Neuronal stem cell (in vitro differentiated cells): ENCODE measurements at regions not wholly inside any gene's neighbourhood (a gene's known extent, or its start where the extent isn't known, plus 50 kb on each side); places are given as distances from the start of the nearest gene placed in this dataset.

Source experiments
- DNase-seq: peaks from one replicate; pipeline ENCODE4 v3.0.0-alpha.2; 2013; ENCODE audit warnings: low spot score
- H2AFZ ChIP-seq: one replicate; pipeline ENCODE4 v1.6.1; 2013; ENCODE audit warnings: mild to moderate bottlenecking, low read length, inconsistent platforms
- H2AK5ac ChIP-seq: 2 replicates; pipeline ENCODE4 v1.6.1; 2013; ENCODE audit warnings: low read depth, mild to moderate bottlenecking, inconsistent platforms, low read length, moderate library complexity, mixed read lengths
- H2BK120ac ChIP-seq: 2 replicates; pipeline ENCODE4 v1.6.1; 2013; ENCODE audit warnings: low read depth, mild to moderate bottlenecking, inconsistent platforms, low read length, moderate library complexity, mixed read lengths
- H2BK12ac ChIP-seq: one replicate; pipeline ENCODE4 v1.6.1; 2013; ENCODE audit warnings: low read length, inconsistent platforms
- H2BK15ac ChIP-seq: 2 replicates; pipeline ENCODE4 v1.6.1; 2013; ENCODE audit warnings: mild to moderate bottlenecking, low read length, inconsistent platforms, mixed read lengths
- H2BK5ac ChIP-seq: one replicate; pipeline ENCODE4 v1.6.1; 2013; ENCODE audit warnings: inconsistent platforms, mild to moderate bottlenecking, low read length, moderate library complexity
- H3K14ac ChIP-seq: one replicate; pipeline ENCODE4 v1.6.1; 2013; ENCODE audit warnings: low read length, inconsistent platforms
- H3K18ac ChIP-seq: 2 replicates; pipeline ENCODE4 v1.6.1; 2013; ENCODE audit warnings: low read length, inconsistent platforms
- H3K23ac ChIP-seq: 2 replicates; pipeline ENCODE4 v1.6.1; 2013; ENCODE audit warnings: low read depth, mild to moderate bottlenecking, mixed read lengths, low read length, inconsistent platforms; ENCODE audit not compliant: poor library complexity
- H3K27ac ChIP-seq: replicated peaks from 3 replicates; pipeline ENCODE4 v1.5.1; 2013; ENCODE audit warnings: low read length, inconsistent platforms
- H3K27me3 ChIP-seq, 3 experiments: 2 replicates each; pipeline ENCODE4 v1.6.1; 2013; ENCODE audit warnings: low read length in 3 of 3, mild to moderate bottlenecking in 2 of 3, inconsistent platforms in 1 of 3, low read depth in 1 of 3, mixed read lengths in 1 of 3, moderate library complexity in 1 of 3; ENCODE audit not compliant: control insufficient read depth in 3 of 3, insufficient read depth in 3 of 3
- H3K36me3 ChIP-seq, 2 donors: replicated peaks in 1 of 2; 2 replicates each; pipeline ENCODE4 v1.6.1; 2013; ENCODE audit warnings: low read length in 2 of 2; ENCODE audit not compliant: control insufficient read depth in 2 of 2, insufficient read depth in 2 of 2
- H3K4ac ChIP-seq: 2 replicates; pipeline ENCODE4 v1.6.1; 2013; ENCODE audit warnings: inconsistent platforms, mild to moderate bottlenecking, low read length, moderate library complexity
- H3K4me1 ChIP-seq, 2 donors: 1 replicate in 1 of 2; 2 replicates in 1 of 2; pipeline ENCODE4 v1.6.1; 2013; ENCODE audit warnings: low read length in 2 of 2, low read depth in 1 of 2; ENCODE audit not compliant: control insufficient read depth in 2 of 2, insufficient read depth in 1 of 2
- H3K4me2 ChIP-seq: one replicate; pipeline ENCODE4 v1.6.1; 2013; ENCODE audit warnings: mild to moderate bottlenecking, low read length, inconsistent platforms; ENCODE audit not compliant: insufficient read depth, poor library complexity, severe bottlenecking
- H3K4me3 ChIP-seq, 2 donors: 2 replicates each; pipeline ENCODE4 v1.5.1; 2013; ENCODE audit warnings: low read length in 2 of 2, mild to moderate bottlenecking in 2 of 2, inconsistent platforms in 1 of 2, moderate library complexity in 1 of 2
- H3K79me1 ChIP-seq: one replicate; pipeline ENCODE4 v1.6.1; 2013; ENCODE audit warnings: low read depth, mild to moderate bottlenecking, inconsistent platforms, low read length, moderate library complexity
- H3K9ac ChIP-seq: one replicate; pipeline ENCODE4 v1.6.1; 2013; ENCODE audit warnings: mild to moderate bottlenecking, low read depth, low read length, inconsistent platforms; ENCODE audit not compliant: poor library complexity
- H3K9me3 ChIP-seq, 2 donors: replicated peaks in 1 of 2; 2 replicates each; pipeline versions ENCODE3 to v1.6.1; 2013; ENCODE audit warnings: low read length in 2 of 2, mild to moderate bottlenecking in 2 of 2, inconsistent platforms in 1 of 2, low read depth in 1 of 2, mixed read lengths in 1 of 2, moderate library complexity in 1 of 2; ENCODE audit not compliant: control insufficient read depth in 2 of 2, insufficient read depth in 1 of 2
- H4K8ac ChIP-seq: one replicate; pipeline ENCODE4 v1.6.1; 2013; ENCODE audit warnings: low read depth, mild to moderate bottlenecking, inconsistent platforms, low read length, moderate library complexity
- H4K91ac ChIP-seq: one replicate; pipeline ENCODE4 v1.6.1; 2013; ENCODE audit warnings: low read length, low read depth, mild to moderate bottlenecking, inconsistent platforms; ENCODE audit not compliant: poor library complexity
- WGBS, 2 donors: extraction: QIAGEN DNeasy Blood & Tissue Kit; methylation state at CpG; one replicate each; pipeline ENCODE4 v1.1.7; 2013; ENCODE audit warnings: missing lambda C conversion rate in 2 of 2, mixed read lengths in 1 of 2; ENCODE audit not compliant: insufficient read length in 2 of 2, insufficient replicate concordance in 1 of 2; ENCODE audit errors: extremely low coverage in 2 of 2; 5-methylcytosine and 5-hydroxymethylcytosine counted together

- Histone ChIP-seq H3K27ac (no peak overlapping the region), H3K36me3 (no peaks in the 10 kb centered on the region), H2BK120ac (no peak overlapping the region), H3K23ac (no peak overlapping the region), H3K9ac (no peak overlapping the region), H3K4me2 (no peak overlapping the region), H3K14ac (no peak overlapping the region), H3K27me3 (peaks cover 0 to 45% (median 2%) of the 10 kb centered on the region in 3 experiments), H2BK5ac (no peak overlapping the region), H2AK5ac (no peak overlapping the region), H2BK15ac (no peak overlapping the region), H4K91ac (no peak overlapping the region), H3K9me3 (no peaks in the 10 kb centered on the region), H3K4ac (no peak overlapping the region), H2AFZ (no peak overlapping the region), H4K8ac (no peak overlapping the region), H3K18ac (peak overlapping the region; percentile 2), H3K4me3 (no peak overlapping the region), H2BK12ac (no peak overlapping the region), H3K79me1 (no peaks in the 10 kb centered on the region), H3K4me1 (peaks cover 0 to 5% of the 10 kb centered on the region in 2 donors)
- no CpG with 5 or more reads among the region's 5 CpGs for WGBS, 2 donors
- no peak for DNase-seq
Measured at GRCh38 chr13:27858046-27858445, 61.8 kb upstream of the PDX1 start.

GRCh38 chr13:27860743-27861142 lies 59.1 kb upstream of the PDX1 start:
- Histone ChIP-seq H3K4me3 (no peak overlapping the region), H2BK120ac (no peak overlapping the region), H3K4me2 (no peak overlapping the region), H4K8ac (no peak overlapping the region), H3K9ac (no peak overlapping the region), H3K79me1 (no peaks in the 10 kb centered on the region), H2BK15ac (no peak overlapping the region), H2AK5ac (no peak overlapping the region), H4K91ac (no peak overlapping the region), H2AFZ (no peak overlapping the region), H2BK5ac (no peak overlapping the region), H3K14ac (no peak overlapping the region), H3K23ac (no peak overlapping the region), H3K4me1 (peaks cover 0 to 1% of the 10 kb centered on the region in 2 donors), H3K18ac (no peak overlapping the region), H3K36me3 (no peaks in the 10 kb centered on the region), H3K27me3 (peaks cover 0 to 27% (median 2%) of the 10 kb centered on the region in 3 experiments), H3K4ac (no peak overlapping the region), H3K9me3 (no peaks in the 10 kb centered on the region), H2BK12ac (no peak overlapping the region), H3K27ac (no peak overlapping the region)
- DNase-seq: no peak
- no CpG with 5 or more reads among the region's 5 CpGs for WGBS, 2 donors

DNA sequence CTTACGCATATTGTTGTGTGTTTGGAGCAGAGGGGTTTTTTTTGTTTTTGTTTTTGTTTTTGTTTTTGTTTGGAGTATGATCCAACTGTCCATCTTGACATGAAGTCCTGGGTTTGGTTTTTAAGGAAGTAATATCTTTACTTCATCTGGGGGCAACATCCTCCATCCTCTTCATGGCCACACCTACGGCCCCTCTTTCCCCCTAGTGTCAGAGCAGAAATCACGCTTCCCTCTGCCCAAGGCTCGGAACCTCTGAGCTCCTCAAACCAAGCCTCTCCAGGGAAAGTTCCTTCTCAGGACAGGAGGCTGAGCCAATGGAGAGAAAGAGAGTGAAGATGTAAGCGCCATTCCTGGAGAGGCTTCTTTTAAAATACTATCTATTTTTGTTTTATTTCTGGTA lies 58.6 kb upstream of the PDX1 start:
- peaks cover 0 to 27% (median 2%) of the 10 kb centered on the region in 3 experiments for H3K27me3 ChIP-seq

DNA sequence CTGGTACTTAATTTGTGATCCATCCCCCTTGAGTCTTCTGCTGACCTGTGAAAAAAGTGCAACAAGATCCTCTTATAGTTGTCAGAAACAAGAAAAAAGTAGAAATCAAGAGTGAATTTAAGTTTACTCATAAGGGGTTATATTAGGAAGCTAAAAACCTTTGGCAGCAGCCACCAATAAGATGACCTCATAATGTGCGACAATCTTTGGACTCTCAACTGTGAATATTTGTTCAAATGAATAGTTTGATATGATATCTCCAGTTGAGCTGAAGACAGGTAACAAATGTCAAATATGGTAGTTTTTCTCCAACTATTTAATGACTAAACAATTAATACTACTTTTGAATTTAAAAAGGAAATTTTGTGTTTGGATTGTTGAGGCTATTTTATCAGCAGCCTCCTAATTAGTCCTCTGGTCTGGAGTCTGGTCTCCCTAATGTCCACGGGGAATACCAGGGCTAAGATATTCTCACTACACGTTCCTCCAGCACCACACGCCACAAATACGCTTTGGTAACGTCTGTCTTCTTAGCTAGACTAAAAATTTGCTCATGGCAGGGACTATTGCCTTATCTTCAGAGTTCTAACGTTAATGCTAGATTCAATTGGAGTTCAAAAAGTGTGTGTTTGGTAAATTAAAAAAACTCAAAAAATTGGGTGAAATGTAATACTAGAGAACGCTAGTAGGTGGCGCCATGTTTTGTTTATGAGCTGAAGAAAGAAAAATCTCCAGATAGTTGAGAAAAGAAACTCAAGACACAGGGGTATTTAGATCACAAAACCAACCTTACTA lies 51.0 kb upstream of the PDX1 start:
- Histone ChIP-seq H3K4me3 (no peak overlapping the region), H3K14ac (no peak overlapping the region), H2BK120ac (no peak overlapping the region), H3K27ac (no peak overlapping the region), H3K23ac (no peak overlapping the region), H3K4me1 (no peaks in the 10 kb centered on the region), H2AFZ (no peak overlapping the region), H3K9ac (no peak overlapping the region), H3K79me1 (no peaks in the 10 kb centered on the region), H3K36me3 (no peaks in the 10 kb centered on the region), H2BK12ac (no peak overlapping the region), H3K9me3 (no peaks in the 10 kb centered on the region), H3K4ac (no peak overlapping the region), H4K8ac (no peak overlapping the region), H3K18ac (no peak overlapping the region), H2AK5ac (no peak overlapping the region), H4K91ac (no peak overlapping the region), H3K27me3 (peaks cover 0 to 2% (median 0%) of the 10 kb centered on the region in 3 experiments), H2BK5ac (no peak overlapping the region), H2BK15ac (no peak overlapping the region), H3K4me2 (no peak overlapping the region)
- DNase-seq: no peak
- no CpG with 5 or more reads among the region's 9 CpGs for WGBS, 2 donors

More for the DNA sequence above, 58.6 kb upstream of the PDX1 start:
- H3K27ac ChIP-seq: no peak overlapping the region
- WGBS, 2 donors: no CpG with 5 or more reads among the region's 5 CpGs
- H3K23ac ChIP-seq: no peak overlapping the region
- H3K4me2 ChIP-seq: no peak overlapping the region
- H3K4ac ChIP-seq: no peak overlapping the region
- no peak overlapping the region for H2BK120ac ChIP-seq
- no peak for DNase-seq
- H4K91ac ChIP-seq: no peak overlapping the region
- no peaks in the 10 kb centered on the region for H3K9me3 ChIP-seq
- H2BK5ac ChIP-seq: no peak overlapping the region
- H2BK15ac ChIP-seq: no peak overlapping the region
- no peaks in the 10 kb centered on the region for H3K79me1 ChIP-seq
- H3K4me1 ChIP-seq: peaks cover 0 to 1% of the 10 kb centered on the region in 2 donors
- H4K8ac ChIP-seq: no peak overlapping the region
- H3K36me3 ChIP-seq: no peaks in the 10 kb centered on the region
- H3K14ac ChIP-seq: no peak overlapping the region
- no peak overlapping the region for H3K9ac ChIP-seq
- H3K4me3 ChIP-seq: no peak overlapping the region
- no peak overlapping the region for H2AFZ ChIP-seq
- no peak overlapping the region for H3K18ac ChIP-seq
- no peak overlapping the region for H2AK5ac ChIP-seq
- no peak overlapping the region for H2BK12ac ChIP-seq
